Pons (tissue), 1 donor: ENCODE measurements at regions not wholly inside any gene's neighbourhood (a gene's known extent, or its start where the extent isn't known, plus 50 kb on each side); places are given as distances from the start of the nearest gene placed in this dataset.
"Not testable (repeated sequence)": the region's sequence is repeated elsewhere in the genome, so short reads cannot be mapped to it uniquely, and the experiment has no call there.

Source experiments
- DNase-seq: peaks from one replicate; pipeline ENCODE4 v3.0.0-alpha.2; 2016; ENCODE audit warnings: low spot score

- not testable (repeated sequence) for DNase-seq
These were observed 1065.1 kb downstream of the RPIA start for GRCh38 chr2:89756616-89757015.

- not testable (repeated sequence) for DNase-seq
These were observed 1067.0 kb downstream of the RPIA start for GRCh38 chr2:89758332-89759026.

DNA sequence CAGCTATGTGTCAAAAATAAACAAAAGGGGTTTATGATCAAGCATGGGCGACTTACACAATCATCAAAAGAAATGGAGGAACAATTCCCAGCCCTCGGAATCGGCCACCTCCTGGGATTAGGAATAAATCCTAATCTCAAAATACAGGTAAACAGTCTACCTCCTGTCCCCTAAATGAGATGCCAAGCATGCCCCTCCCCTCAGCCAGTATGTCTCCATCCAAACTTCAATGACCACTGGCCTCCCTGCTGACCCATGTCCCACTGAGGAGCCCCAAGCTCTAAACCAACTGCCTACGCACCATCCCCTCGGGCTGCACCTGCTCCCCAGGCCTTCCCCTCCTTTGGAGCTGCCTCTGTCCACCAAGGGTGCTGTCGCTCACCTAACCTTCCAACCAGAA, 1069.3 kb downstream of the RPIA start:
- DNase-seq = not testable (repeated sequence)

- DNase-seq = not testable (repeated sequence)
These were observed 1069.7 kb downstream of the RPIA start for GRCh38 chr2:89761171-89761570.

- not testable (repeated sequence) for DNase-seq
These were observed 1070.4 kb downstream of the RPIA start for GRCh38 chr2:89761863-89762262.

DNA sequence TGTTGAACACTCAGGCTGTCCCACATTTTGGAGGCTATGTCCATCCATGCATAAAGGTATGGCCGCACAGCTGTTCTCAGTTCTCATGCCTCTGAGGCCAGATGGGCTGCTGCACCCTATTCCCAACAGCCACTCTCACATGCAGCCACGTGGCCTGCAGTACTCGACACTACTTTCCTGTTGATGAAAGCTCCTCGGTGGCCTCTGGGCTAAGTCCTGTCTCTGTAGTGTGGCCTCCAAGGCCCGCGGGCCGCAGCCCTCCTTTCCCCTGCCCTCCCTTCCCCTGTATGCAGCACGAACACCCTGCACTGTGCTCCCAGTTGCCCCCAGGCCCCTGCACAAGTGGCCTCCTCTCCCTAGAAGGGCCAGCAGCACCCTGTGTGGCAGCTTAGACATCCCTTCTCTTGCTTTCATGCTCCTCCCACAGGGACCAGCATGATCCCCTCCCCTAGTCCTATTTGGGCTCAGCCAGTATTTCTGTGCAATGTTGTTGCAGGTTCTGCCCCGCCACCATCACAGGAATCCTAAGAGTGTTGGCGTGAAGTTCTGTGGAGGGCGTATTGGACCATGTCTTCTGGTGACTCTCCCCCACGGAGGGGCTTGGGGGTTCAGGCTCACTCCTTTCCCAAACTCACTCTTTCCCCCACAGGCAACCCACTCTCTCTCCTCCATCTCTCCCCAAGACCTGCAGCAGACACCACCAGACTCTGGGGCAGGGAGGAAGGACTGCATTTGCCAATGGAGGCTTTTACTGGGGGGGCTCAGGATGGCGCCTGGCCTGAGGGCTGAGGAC, 1071.2 kb downstream of the RPIA start:
- not testable (repeated sequence) for DNase-seq

- DNase-seq = no peak
These were observed 1071.7 kb downstream of the RPIA start for GRCh38 chr2:89763254-89763580.

DNA sequence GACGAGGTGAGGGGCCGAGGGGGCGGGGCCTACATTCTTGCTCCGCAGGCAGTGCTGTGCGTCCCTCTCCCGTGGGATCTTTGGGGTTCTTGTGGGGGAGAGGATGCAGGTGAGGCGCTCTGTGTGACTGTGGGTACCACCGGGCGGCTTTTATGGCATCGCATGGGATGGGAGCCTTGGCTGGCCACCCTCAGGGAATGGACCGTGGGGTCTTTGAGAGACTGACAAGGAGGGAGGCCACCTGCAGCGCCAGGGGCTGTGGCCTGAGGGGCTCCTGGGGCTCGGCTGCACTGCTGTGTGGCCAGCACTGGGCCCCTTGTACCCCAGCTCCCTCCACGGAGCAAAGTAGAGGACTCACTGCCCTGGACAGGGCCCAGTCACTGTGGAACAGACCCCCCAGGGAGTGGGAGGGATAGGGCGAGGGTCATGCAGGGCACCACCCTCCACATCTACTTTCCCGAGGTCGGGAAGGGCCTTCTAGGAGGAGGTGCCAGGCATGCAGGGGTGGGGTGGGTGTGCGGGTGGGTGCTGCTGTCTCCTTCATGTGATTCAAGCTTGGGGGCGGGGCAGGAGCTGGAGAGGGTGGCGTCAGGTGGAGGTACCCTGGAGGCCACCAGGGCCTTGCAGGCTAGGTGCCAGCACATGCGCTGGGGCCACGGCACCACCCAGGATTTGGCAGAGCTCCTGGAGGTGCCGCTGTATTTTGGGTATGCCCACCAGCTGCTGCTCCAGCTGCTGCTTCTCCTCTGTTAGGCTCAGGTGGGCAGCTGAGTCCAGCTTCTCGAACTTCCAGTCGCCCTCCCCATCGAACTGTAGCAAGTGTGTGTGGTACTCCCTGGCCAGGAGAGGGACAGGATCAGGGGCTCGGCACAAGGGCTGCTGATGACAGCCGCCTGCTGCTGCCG, 1072.4 kb downstream of the RPIA start:
- DNase-seq = no peak

DNA sequence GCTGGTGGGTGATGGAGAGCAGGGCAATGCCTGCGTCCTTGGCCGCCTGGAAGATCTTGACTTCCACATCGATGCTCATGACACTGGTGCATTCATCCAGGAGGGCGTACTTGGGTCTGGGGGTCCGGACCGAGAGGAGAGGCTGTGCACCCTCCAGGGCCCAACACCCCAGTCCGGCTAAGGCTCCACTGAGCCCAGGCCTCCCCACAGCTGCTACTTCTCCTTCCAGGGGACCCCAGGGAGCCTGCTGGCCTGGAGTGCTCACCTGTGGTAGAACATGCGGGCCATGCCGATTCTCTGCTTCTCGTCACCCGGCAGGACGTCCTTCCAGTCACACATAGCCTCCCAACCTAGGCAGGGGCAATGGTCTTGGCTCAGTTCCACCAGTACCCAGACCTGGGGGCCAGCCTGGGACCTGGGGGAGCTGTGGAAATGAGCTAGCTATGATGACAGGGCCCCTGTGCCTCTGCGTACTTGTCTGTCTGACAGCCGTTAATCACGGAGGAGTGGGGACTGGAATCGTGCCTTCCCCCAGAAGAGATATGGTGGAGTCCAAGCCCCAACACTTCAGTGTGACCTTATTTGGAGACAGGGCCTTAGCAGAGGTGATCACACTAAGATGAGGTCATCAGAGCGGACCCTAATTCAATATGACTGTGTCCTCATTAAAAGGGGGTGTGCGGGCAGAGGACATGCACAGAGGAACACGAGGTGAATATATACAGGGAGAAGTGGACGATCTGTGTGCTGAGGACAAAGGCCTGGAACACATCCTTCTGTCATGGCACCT, 1073.3 kb downstream of the RPIA start:
- DNase-seq = not testable (repeated sequence)

GRCh38 chr2:89765361-89765718, 1073.9 kb downstream of the RPIA start:
- not testable (repeated sequence) for DNase-seq

DNA sequence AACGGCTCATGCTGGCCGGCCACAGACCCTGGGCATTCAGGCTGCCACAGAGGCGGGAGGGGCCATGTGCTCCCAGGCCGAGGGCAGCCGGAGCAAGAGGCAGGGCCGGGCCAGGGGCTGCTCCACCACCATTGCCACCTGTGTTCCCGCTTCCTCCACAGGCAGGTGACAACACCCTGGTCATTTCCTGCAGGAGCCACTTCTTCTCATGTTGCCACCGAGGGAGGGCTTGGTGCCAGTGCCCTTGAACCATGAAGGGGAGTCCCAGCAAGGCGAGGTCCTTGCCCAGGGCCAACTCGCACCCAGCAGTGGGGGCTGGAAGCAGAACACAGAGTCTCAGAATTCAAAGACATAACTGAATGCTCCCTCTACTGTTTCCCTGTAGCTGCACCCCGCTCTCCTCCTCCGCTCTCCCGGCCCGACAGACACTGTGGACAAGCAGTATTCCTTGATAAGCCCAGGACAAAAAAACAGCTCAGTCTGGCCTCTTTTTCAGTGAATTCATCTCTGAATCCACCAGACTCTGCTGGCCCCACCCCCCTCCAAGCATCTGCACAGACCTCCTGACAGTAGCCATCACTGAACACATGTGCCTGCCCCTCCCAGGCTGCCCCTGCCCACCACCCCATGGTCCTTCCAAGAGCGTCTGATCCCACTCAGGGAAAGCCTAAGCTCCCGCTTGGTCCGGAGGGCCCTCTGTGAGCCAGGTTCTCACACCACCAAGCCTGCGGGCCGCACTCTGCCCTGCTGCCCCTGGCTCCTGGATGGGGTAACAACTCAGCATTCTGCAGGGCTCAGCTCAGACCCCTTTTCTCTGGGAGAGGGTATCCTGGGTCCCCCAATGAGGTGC, 1074.9 kb downstream of the RPIA start:
- not testable (repeated sequence) for DNase-seq

- DNase-seq = not testable (repeated sequence)
These were observed 1075.6 kb downstream of the RPIA start for GRCh38 chr2:89767058-89767457.

- no peak for DNase-seq
These were observed 1076.3 kb downstream of the RPIA start for GRCh38 chr2:89767572-89768435.

DNA sequence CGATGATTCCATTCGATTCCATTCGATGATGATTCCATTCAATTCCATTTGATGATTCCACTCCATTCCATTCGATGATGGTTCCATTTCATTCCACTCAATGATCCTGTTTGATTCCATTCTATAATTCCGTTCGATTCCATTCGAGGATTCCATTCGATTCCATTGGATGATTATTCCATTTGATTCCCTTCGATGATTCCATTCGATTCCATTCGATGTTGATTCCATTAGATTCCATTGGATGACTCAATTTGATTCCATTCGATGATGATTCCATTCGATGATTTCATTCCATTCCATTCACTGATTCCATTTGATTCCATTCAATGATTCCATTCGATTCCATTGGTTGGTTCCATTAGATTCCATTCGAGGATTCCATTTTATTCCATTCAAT, 1084.4 kb downstream of the RPIA start:
- DNase-seq = no peak

DNA sequence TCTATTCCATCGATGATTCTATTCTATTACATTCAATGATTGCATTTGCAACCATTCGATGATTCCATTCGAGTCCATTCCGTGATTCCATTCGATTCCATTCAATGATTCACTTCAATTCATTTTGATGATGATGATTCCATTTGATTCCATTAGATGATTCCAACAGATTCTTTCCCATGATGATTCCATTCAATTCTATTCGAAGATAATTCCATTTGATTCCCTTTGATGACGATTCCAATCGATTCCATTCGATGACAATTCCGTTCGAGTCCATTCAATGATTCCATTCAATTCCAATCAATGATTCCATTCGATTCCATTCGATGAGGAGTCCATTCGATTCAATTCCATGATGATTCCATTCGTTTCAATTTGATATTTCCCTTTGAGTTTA, 1088.8 kb downstream of the RPIA start:
- DNase-seq = no peak

DNA sequence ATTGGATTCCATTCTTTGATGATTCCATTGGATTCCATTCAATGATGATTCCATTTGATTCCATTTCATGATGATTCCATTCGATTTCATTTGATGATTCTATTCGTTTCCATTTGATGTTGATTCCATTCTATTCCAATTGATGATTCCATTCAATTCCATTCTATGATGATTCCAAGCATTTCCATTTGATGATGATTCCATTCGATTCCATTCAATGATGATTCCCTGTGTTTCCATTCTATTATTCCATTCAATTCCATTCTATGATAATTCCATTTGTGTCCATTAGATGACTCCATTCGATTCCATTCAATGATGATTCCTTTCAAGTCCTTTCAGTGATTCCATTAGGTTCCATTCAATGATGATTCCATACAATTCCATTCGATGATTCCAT, 1090.5 kb downstream of the RPIA start:
- no peak for DNase-seq

DNA sequence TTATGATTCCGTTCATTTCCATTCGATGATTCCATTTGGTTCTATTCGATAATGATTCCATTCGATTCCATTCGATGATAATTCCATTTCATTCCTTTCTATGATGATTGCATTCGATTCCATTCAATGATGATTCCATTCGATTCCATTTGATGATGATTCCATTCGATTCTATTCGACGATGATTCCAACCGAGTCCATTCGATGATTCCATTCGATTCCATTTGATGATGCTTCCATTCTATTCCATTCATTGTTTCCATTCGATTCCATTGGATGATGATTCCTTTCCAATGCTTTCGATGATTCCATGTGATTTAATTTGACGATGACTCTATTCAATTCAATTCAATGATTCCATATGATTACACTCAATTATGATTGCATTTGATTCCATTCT, 1093.5 kb downstream of the RPIA start:
- DNase-seq = no peak

- DNase-seq = not testable (repeated sequence)
These were observed 1094.1 kb downstream of the RPIA start for GRCh38 chr2:89785528-89785927.

DNA sequence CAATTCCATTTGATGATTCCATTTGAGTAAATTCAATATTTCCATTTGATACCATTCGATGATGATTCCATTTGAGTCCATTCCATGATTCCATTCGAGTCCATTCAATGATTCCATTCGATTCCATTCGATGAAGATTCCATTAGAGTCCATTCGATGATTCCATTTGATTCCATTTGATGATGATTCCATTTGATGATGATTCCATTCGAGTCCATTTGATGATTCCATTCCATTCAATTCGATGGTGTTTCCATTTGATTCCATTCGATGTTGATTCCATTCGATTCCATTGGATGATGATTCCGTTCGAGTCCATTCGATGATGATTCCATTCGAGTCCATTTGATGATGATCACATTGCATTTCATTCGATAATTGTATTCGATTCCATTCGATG, 1095.2 kb downstream of the RPIA start:
- DNase-seq = not testable (repeated sequence)

DNA sequence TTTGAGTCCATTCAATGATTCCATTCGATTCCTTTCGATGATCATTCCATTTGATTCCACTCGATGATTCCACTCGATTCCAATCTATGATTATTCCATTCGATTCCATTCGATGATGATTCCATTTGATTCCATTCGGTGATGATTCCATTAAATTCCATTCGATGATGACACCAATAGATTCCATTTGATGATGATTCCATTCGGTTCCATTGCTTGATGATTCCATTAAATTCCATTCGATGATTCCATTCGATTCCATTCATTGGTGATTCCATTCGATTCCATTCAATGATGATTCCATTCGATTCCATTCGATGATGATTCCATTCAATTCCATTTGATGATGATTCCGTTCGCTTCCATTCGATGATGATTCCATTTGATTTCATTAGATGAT, 1104.1 kb downstream of the RPIA start:
- DNase-seq = not testable (repeated sequence)
